Spleen (tissue), 11 donors: ENCODE measurements at regions not wholly inside any gene's neighbourhood (a gene's known extent, or its start where the extent isn't known, plus 50 kb on each side); places are given as distances from the start of the nearest gene placed in this dataset.
A peak's percentile ranks its signal among the peaks of the same experiment; 100 is the strongest.

Experiments
- DNase-seq: peaks from one replicate; pipeline ENCODE4 v3.0.0-alpha.2; 2020
- H3K27ac ChIP-seq, 8 donors: fragments of 200-600 bp; sonication (generic) in 7 of 8; 1 replicate in 4 of 8; 2 replicates in 4 of 8; pipeline versions ENCODE4 v1.5.0 to v1.8.0; 2016 to 2021; ENCODE audit warnings: inconsistent platforms in 4 of 8, mild to moderate bottlenecking in 4 of 8, moderate library complexity in 1 of 8
- H3K27me3 ChIP-seq, 7 donors: fragments of 200-600 bp; sonication (generic) in 6 of 7; replicated peaks in 1 of 7; 1 replicate in 4 of 7; 2 replicates in 3 of 7; pipeline versions ENCODE4 v1.5.0 to v1.8.0; 2016 to 2021; ENCODE audit warnings: inconsistent platforms in 3 of 7, mild to moderate bottlenecking in 1 of 7
- H3K36me3 ChIP-seq, 6 donors: fragments of 200-600 bp; sonication (generic) in 5 of 6; 1 replicate in 4 of 6; 2 replicates in 2 of 6; pipeline versions ENCODE4 v1.5.0 to v1.8.0; 2016 to 2021; ENCODE audit warnings: inconsistent platforms in 2 of 6
- H3K4me1 ChIP-seq, 6 donors: fragments of 200-600 bp; sonication (generic) in 5 of 6; 1 replicate in 3 of 6; 2 replicates in 3 of 6; pipeline versions ENCODE4 v1.5.0 to v1.8.0; 2016 to 2021; ENCODE audit warnings: inconsistent platforms in 3 of 6
- H3K4me3 ChIP-seq, 8 donors: fragments of 200-600 bp; sonication (generic) in 7 of 8; 1 replicate in 4 of 8; 2 replicates in 4 of 8; pipeline versions ENCODE4 v1.5.0 to v1.8.0; 2016 to 2021; ENCODE audit warnings: inconsistent platforms in 4 of 8, mild to moderate bottlenecking in 4 of 8, moderate library complexity in 2 of 8
- H3K9me3 ChIP-seq, 8 donors: fragments of 200-600 bp; sonication (generic) in 7 of 8; 1 replicate in 4 of 8; 2 replicates in 4 of 8; pipeline versions ENCODE4 v1.5.0 to v1.8.0; 2016 to 2021; ENCODE audit warnings: inconsistent platforms in 4 of 8
- POLR2A ChIP-seq, 3 donors: fragments of 450-650 bp; IDR thresholded peaks; one replicate each; pipeline ENCODE4 v1.5.1; 2017; ENCODE audit warnings: antibody characterized with exemption in 3 of 3, mild to moderate bottlenecking in 1 of 3
- POLR2AphosphoS5 ChIP-seq, 3 donors: sonication (generic); formaldehyde crosslinking; IDR thresholded peaks; one replicate each; pipeline ENCODE4 v1.5.1; 2017; ENCODE audit warnings: antibody characterized with exemption in 3 of 3
- WGBS, 5 donors: extraction: QIAGEN DNeasy Blood & Tissue Kit in 3 of 5; methylation state at CpG; one replicate each; pipeline versions ENCODE4 v1.1.5 to v1.1.7; 2013 to 2018; 5-methylcytosine and 5-hydroxymethylcytosine counted together
- intact Hi-C: fragments of 100-400 bp; cut with DNase I; formaldehyde crosslinking; loops from one replicate; pipeline ENCODE4 v1.15.0; 2023; ENCODE audit warnings: low total_unique reads
- TF ChIP-seq, protein P1 (sequence below), 11 experiments: fragments of 200-600 bp in 7 of 11; fragments of 450-650 bp in 4 of 11; sonication (generic) in 4 of 11; IDR thresholded peaks in 8 of 11; conservative IDR thresholded peaks in 3 of 11; 1 replicate in 7 of 11; 2 replicates in 4 of 11; pipeline versions ENCODE4 v1.4.0 to v1.8.0; 2016 to 2021; ENCODE audit warnings: antibody characterized with exemption in 11 of 11, inconsistent platforms in 4 of 11, mild to moderate bottlenecking in 1 of 11
- donor health status: healthy with polysubstance abuse.
- donor health status: DM: no; HTN: no; CAD: no; lungs with moderate emphysema.
- donor health status: DM: no; HTN: no; CAD: no.
- donor health status: Bipolar disorder and iron deficiency.
- donor health status: healthy.
- donor health status: DM: no; HTN: no; CAD: no.
- donor health status: DM: yes; HTN: yes; CAD: no.

DNA sequence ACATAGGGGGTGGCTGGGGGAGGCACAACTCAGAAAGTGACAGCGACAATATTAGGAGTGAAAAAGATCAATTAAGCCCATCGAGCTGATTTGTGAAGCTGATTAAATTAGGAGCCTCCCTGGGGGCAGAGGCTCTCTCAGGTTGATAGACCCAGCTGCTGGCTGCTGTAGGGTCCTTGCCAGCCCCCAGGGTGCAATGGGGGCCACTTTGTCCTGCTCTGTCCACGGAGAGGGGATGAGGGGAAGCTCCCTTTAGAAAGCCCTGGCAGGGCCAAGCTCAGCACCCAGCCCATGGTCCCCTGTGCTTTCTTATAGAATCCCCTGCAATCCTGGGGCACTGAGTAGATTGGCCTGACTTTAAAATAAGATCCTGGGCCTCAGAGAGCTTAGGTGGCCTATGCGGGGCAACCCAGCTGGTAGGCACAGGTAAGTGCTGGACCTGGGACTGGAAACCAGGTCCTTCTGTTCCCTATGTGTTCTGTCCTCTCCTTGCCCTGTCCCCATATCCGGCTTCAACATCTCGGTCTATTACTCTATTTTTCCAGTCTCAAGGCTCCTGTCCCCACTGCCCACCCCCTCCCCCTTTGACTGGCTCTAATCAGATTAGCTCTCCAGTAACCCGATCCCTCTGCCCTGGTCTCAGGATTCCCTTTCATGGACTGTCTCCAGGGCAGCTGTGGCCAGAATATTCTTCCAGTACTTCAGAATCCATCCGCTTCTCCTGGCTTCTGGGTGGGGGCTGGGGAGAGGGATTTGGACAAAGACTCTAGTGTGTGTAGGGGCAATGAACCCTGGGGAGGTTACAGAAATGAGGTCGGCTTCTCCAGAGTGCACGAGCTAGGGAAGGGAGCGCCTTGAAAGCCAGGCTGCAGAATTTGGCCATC is 259.6 kb downstream of the RPS24 start:
- Histone ChIP-seq H3K27me3 (no peaks in the 10 kb centered on the region), H3K36me3 (no peaks in the 10 kb centered on the region), H3K9me3 (no peaks in the 10 kb centered on the region), H3K27ac (no peak overlapping the region), H3K4me3 (no peak overlapping the region), H3K4me1 (peaks cover 0 to 28% (median 8%) of the 10 kb centered on the region in 6 donors)
- intact Hi-C loops: no loop called here
- DNase-seq: peak; percentile 39
- WGBS, 5 donors: 79 to 93% (median 87%) methylated on average over 11 of the region's 11 CpGs
- TF ChIP-seq POLR2A (IDR thresholded peaks at IDR 0.05) (no peak), POLR2AphosphoS5 (IDR thresholded peaks at IDR 0.05) (no peak)
- TF ChIP-seq, protein P1, sequence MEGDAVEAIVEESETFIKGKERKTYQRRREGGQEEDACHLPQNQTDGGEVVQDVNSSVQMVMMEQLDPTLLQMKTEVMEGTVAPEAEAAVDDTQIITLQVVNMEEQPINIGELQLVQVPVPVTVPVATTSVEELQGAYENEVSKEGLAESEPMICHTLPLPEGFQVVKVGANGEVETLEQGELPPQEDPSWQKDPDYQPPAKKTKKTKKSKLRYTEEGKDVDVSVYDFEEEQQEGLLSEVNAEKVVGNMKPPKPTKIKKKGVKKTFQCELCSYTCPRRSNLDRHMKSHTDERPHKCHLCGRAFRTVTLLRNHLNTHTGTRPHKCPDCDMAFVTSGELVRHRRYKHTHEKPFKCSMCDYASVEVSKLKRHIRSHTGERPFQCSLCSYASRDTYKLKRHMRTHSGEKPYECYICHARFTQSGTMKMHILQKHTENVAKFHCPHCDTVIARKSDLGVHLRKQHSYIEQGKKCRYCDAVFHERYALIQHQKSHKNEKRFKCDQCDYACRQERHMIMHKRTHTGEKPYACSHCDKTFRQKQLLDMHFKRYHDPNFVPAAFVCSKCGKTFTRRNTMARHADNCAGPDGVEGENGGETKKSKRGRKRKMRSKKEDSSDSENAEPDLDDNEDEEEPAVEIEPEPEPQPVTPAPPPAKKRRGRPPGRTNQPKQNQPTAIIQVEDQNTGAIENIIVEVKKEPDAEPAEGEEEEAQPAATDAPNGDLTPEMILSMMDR (IDR thresholded peaks at IDR 0.05 in 8 of 11, conservative IDR thresholded peaks at IDR 0.05 in 3 of 11): no peak

DNA sequence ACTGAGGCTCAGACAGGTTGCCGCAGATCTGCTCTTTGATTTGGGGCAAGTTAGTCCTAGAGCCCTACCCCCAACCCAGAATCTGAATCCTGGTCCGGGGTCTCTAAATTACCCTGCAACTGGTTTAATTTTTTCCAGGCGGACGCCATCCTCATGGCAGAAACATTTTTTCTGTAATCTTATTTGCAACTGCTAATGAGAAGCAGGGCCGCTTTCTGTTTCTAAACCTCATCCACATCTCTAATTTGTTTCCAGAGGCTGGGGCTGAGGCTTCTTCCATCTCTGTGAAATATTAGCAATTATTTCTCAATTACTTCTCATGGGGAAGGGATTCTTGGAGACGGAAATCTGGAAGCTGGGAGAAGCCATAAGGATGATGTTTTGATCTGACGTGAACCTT is 261.6 kb downstream of the RPS24 start:
- Histone ChIP-seq H3K27ac (no peak overlapping the region), H3K4me1 (peaks cover 7 to 49% (median 22%) of the 10 kb centered on the region in 6 donors), H3K9me3 (peaks cover 0 to 2% (median 0%) of the 10 kb centered on the region in 8 donors), H3K36me3 (no peaks in the 10 kb centered on the region), H3K27me3 (no peaks in the 10 kb centered on the region), H3K4me3 (no peak overlapping the region)
- no peak for DNase-seq
- TF ChIP-seq POLR2A (IDR thresholded peaks at IDR 0.05) (no peak), POLR2AphosphoS5 (IDR thresholded peaks at IDR 0.05) (no peak)
- TF ChIP-seq, protein P1 (IDR thresholded peaks at IDR 0.05 in 8 of 11, conservative IDR thresholded peaks at IDR 0.05 in 3 of 11): no peak
- intact Hi-C loops: no loop called here
- 92 to 95% (median 94%) methylated on average over 7 of the region's 7 CpGs for WGBS, 5 donors

DNA sequence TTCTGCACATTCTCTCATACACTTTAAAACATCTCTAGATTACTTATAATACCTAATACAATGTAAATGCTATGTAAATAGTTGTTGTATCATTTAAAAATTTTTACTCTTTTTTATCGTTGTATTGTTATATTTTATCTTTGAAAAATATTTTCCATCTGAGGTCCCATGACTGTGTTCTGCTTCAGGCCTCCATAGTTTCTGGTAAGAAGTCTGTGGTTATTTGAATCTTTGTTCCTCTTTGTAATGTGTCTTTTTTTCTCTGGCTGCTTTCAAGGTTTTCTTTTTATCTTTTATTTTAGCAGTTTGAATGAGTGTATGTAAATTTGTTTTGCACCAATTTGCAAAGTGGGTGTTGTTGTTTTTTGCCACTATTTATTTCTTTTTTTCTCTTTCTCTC is 263.1 kb downstream of the RPS24 start:
- Histone ChIP-seq H3K4me3 (no peak overlapping the region), H3K36me3 (no peaks in the 10 kb centered on the region), H3K27me3 (no peaks in the 10 kb centered on the region), H3K27ac (no peak overlapping the region), H3K4me1 (peaks cover 7 to 61% (median 24%) of the 10 kb centered on the region in 6 donors), H3K9me3 (peaks cover 0 to 6% (median 0%) of the 10 kb centered on the region in 8 donors)
- DNase-seq: no peak
- intact Hi-C loops: no loop called here
- WGBS, 5 donors: 18 to 41% (median 32%) methylated on average over 1 of the region's 1 CpG
- TF ChIP-seq POLR2A (IDR thresholded peaks at IDR 0.05) (no peak), POLR2AphosphoS5 (IDR thresholded peaks at IDR 0.05) (no peak)
- TF ChIP-seq, protein P1 (IDR thresholded peaks at IDR 0.05 in 8 of 11, conservative IDR thresholded peaks at IDR 0.05 in 3 of 11): no peak

DNA sequence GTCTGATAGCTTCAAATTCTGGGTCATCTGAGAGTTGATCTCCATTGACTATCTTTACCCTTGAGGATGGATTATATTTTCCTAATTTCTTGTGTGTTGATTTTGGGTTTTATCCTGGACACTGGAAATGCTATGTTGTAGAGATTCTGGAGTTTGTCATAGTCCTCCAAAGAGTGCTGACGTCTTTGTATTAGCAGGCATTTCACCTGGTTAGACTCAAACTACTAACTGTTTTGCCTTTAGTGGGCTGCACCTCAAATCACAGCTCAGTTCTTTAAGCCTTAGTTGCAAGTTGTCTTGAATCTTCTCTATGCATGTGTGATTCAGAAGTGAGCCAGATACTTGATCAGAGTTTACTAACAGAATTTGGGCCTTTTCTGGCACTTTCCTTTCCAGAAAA is 264.3 kb downstream of the RPS24 start:
- Histone ChIP-seq H3K27me3 (no peaks in the 10 kb centered on the region), H3K4me3 (no peak overlapping the region), H3K9me3 (peaks cover 0 to 6% (median 0%) of the 10 kb centered on the region in 8 donors), H3K27ac (peak overlapping the region in 2 of 8 donors; percentile 81 to 83), H3K4me1 (peaks cover 13 to 64% (median 34%) of the 10 kb centered on the region in 6 donors), H3K36me3 (no peaks in the 10 kb centered on the region)
- WGBS, 5 donors: 83 to 97% (median 92%) methylated on average over 1 of the region's 1 CpG
- TF ChIP-seq POLR2AphosphoS5 (IDR thresholded peaks at IDR 0.05) (no peak), POLR2A (IDR thresholded peaks at IDR 0.05) (no peak)
- TF ChIP-seq, protein P1 (IDR thresholded peaks at IDR 0.05 in 8 of 11, conservative IDR thresholded peaks at IDR 0.05 in 3 of 11): no peak
- DNase-seq: no peak
- intact Hi-C loops: no loop called here
